OCI-LY7 (cell line): ENCODE measurements at regions not wholly inside any gene's neighbourhood (a gene's known extent, or its start where the extent isn't known, plus 50 kb on each side); places are given as distances from the start of the nearest gene placed in this dataset.

Source experiments
- BruUV-seq: library from RNA; stranded (reverse); fragments of 400-500 nt; replicated peaks from 2 replicates; lab custom pipeline; 2021; lab: Mats Ljungman, UMichigan
- CTCF ChIA-PET: fragments of 300-600 bp; sonication (Branson Sonifier 250); formaldehyde crosslinking; loops from one replicate; lab custom pipeline; 2022; ENCODE audit warnings: antibody characterized with exemption; ENCODE audit not compliant: unreplicated experiment; lab: Charles Lee
- POLR2A ChIA-PET: fragments of 300-600 bp; sonication (Branson Sonifier 250); formaldehyde crosslinking; loops from one replicate; lab custom pipeline; 2022; ENCODE audit warnings: antibody characterized with exemption; lab: Charles Lee
- DNase-seq: peaks from one replicate; pipeline ENCODE4 v3.0.0-alpha.2; 2015; ENCODE audit warnings: low spot score
- H2AFZ ChIP-seq: fragments of 200-600 bp; sonication (generic), shearing (Covaris generic); 2 replicates; pipeline ENCODE4 v1.6.1; 2014; ENCODE audit warnings: mild to moderate bottlenecking, antibody characterized with exemption, low read length, moderate library complexity
- H3K27ac ChIP-seq: fragments of 200-600 bp; sonication (generic); 2 replicates; pipeline ENCODE4 v1.5.1; 2014; ENCODE audit warnings: mixed run types, low read depth, mild to moderate bottlenecking, moderate library complexity, low read length, inconsistent platforms; ENCODE audit not compliant: poor library complexity, severe bottlenecking
- H3K36me3 ChIP-seq: fragments of 200-600 bp; sonication (generic); 2 replicates; pipeline ENCODE4 v1.6.1; 2014; ENCODE audit warnings: mild to moderate bottlenecking, antibody characterized with exemption, low read length, moderate library complexity, mixed read lengths; ENCODE audit not compliant: insufficient read depth
- H3K4me1 ChIP-seq: fragments of 200-600 bp; sonication (generic); 2 replicates; pipeline ENCODE4 v1.5.1; 2014; ENCODE audit warnings: mild to moderate bottlenecking, low read length; ENCODE audit not compliant: insufficient read depth, poor library complexity, severe bottlenecking
- H3K4me2 ChIP-seq: fragments of 200-600 bp; sonication (generic); 2 replicates; pipeline ENCODE4 v1.6.1; 2014; ENCODE audit warnings: mild to moderate bottlenecking, low read length
- H3K4me3 ChIP-seq: fragments of 200-600 bp; sonication (generic); 2 replicates; pipeline ENCODE4 v1.5.1; 2014; ENCODE audit warnings: mild to moderate bottlenecking, low read depth, low read length; ENCODE audit not compliant: poor library complexity, severe bottlenecking
- H3K79me2 ChIP-seq: fragments of 200-600 bp; sonication (generic); 2 replicates; pipeline ENCODE4 v1.6.1; 2016; ENCODE audit warnings: low read depth, mild to moderate bottlenecking, low read length, moderate library complexity, mixed read lengths; ENCODE audit not compliant: insufficient read depth
- H3K9me2 ChIP-seq: fragments of 200-600 bp; sonication (generic); 2 replicates; pipeline ENCODE4 v1.6.1; 2016; ENCODE audit warnings: mild to moderate bottlenecking, low read length, mixed read lengths; ENCODE audit not compliant: insufficient read depth
- H3K9me3 ChIP-seq: fragments of 200-600 bp; sonication (generic); 2 replicates; pipeline ENCODE4 v1.6.1; 2014; ENCODE audit warnings: mild to moderate bottlenecking, mixed run types, low read length, mixed read lengths
- H4K20me1 ChIP-seq: fragments of 200-600 bp; sonication (generic); 2 replicates; pipeline ENCODE4 v1.6.1; 2014; ENCODE audit warnings: mild to moderate bottlenecking, antibody characterized with exemption, low read length, moderate library complexity, mixed read lengths; ENCODE audit not compliant: insufficient read depth
- EZH2phosphoT487 ChIP-seq: fragments of 200-600 bp; sonication (generic); IDR thresholded peaks from 2 replicates; pipeline ENCODE4 v1.6.1; 2018; ENCODE audit warnings: low read depth, borderline replicate concordance, mild to moderate bottlenecking, mixed run types, antibody characterized with exemption, low read length, moderate library complexity, mixed read lengths
- intact Hi-C: fragments of 100-400 bp; cut with micrococcal nuclease; formaldehyde crosslinking; loops from one replicate; pipeline ENCODE4 v1.10.0; 2022; ENCODE audit not compliant: unreplicated experiment
- TF ChIP-seq, protein P1 (sequence below): fragments of 200-600 bp; sonication (generic); conservative IDR thresholded peaks from 2 replicates; pipeline ENCODE4 v1.5.1; 2014; ENCODE audit warnings: mild to moderate bottlenecking, antibody characterized with exemption, low read length, moderate library complexity, mixed read lengths

- intact Hi-C loops, result no loop called here
- no TSS peak for BruUV-seq
- POLR2A ChIA-PET, result interaction anchor here (0.5 to 3.3 kb wide), 6 partner anchors 8 to 470 kb away, joined by 3 to 16 read pairs (median 4); no protein-coding TSS in a partner anchor
These were observed 254.0 kb upstream of the KRR1 start for GRCh38 chr12:75765170-75766059.

GRCh38 chr12:75764091-75764841 is 252.9 kb upstream of the KRR1 start:
- TF ChIP-seq EZH2phosphoT487, result no peak
- TF ChIP-seq, protein P1, sequence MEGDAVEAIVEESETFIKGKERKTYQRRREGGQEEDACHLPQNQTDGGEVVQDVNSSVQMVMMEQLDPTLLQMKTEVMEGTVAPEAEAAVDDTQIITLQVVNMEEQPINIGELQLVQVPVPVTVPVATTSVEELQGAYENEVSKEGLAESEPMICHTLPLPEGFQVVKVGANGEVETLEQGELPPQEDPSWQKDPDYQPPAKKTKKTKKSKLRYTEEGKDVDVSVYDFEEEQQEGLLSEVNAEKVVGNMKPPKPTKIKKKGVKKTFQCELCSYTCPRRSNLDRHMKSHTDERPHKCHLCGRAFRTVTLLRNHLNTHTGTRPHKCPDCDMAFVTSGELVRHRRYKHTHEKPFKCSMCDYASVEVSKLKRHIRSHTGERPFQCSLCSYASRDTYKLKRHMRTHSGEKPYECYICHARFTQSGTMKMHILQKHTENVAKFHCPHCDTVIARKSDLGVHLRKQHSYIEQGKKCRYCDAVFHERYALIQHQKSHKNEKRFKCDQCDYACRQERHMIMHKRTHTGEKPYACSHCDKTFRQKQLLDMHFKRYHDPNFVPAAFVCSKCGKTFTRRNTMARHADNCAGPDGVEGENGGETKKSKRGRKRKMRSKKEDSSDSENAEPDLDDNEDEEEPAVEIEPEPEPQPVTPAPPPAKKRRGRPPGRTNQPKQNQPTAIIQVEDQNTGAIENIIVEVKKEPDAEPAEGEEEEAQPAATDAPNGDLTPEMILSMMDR, result no peak
- Histone ChIP-seq H3K9me2 (no peaks in the 10 kb centered on the region), H2AFZ (peak overlapping the region; percentile 57; the same call in 1 of the 2 replicates), H4K20me1 (no peaks in the 10 kb centered on the region), H3K4me3 (no peak overlapping the region), H3K9me3 (no peaks in the 10 kb centered on the region), H3K36me3 (no peaks in the 10 kb centered on the region), H3K4me2 (peak overlapping the region; percentile 28), H3K79me2 (no peaks in the 10 kb centered on the region), H3K4me1 (peaks cover 60% of the 10 kb centered on the region), H3K27ac (no peak overlapping the region)
- intact Hi-C loops, result loop anchor here (5.0 kb wide), 1 partner anchor 237 kb away; no protein-coding TSS in a partner anchor
- POLR2A ChIA-PET, result interaction anchor here (0.5 to 3.3 kb wide), 5 partner anchors 10 to 280 kb away, joined by 3 to 16 read pairs (median 3); no protein-coding TSS in a partner anchor
- no TSS peak for BruUV-seq
- no peak for DNase-seq
- CTCF ChIA-PET, result interaction anchor here (0.6 kb wide), 1 partner anchor 10 kb away, joined by 3 read pairs; no protein-coding TSS in a partner anchor

More at GRCh38 chr12:75765170-75766059, 254.0 kb upstream of the KRR1 start:
- Histone ChIP-seq H3K4me1 (peaks cover 49% of the 10 kb centered on the region), H4K20me1 (no peaks in the 10 kb centered on the region), H3K4me3 (no peak overlapping the region), H2AFZ (no peak overlapping the region), H3K27ac (no peak overlapping the region), H3K4me2 (no peak overlapping the region), H3K9me2 (no peaks in the 10 kb centered on the region), H3K36me3 (no peaks in the 10 kb centered on the region), H3K79me2 (no peaks in the 10 kb centered on the region), H3K9me3 (no peaks in the 10 kb centered on the region)
- no peak for DNase-seq
- CTCF ChIA-PET, result no interaction called here
- TF ChIP-seq EZH2phosphoT487, result no peak
- TF ChIP-seq, protein P1, result no peak
